ENCODE measurements at regions not wholly inside any gene's neighbourhood (a gene's known extent, or its start where the extent isn't known, plus 50 kb on each side); places are given as distances from the start of the nearest gene placed in this dataset.

GRCh38 chr5:136424835-136425584 lies 59.7 kb upstream of the TRPC7 start:
- no peak for TF ChIP-seq POLR2AphosphoS5 (IDR thresholded peaks at IDR 0.05; ENCODE audit: borderline replicate concordance, low read depth, low read length)
- TF ChIP-seq EZH2 (IDR thresholded peaks at IDR 0.05): no peak

All from SK-N-MC (cell line).